ENCODE measurements at regions not wholly inside any gene's neighbourhood (a gene's known extent, or its start where the extent isn't known, plus 50 kb on each side); places are given as distances from the start of the nearest gene placed in this dataset.

GRCh38 chr7:25515633-25516275, 287.5 kb upstream of the NPVF start:
- DNase-seq (ENCODE audit: low spot score): no peak

GRCh38 chr7:25517906-25518305, 289.6 kb upstream of the NPVF start:
- DNase-seq (ENCODE audit: low spot score): no peak

DNA sequence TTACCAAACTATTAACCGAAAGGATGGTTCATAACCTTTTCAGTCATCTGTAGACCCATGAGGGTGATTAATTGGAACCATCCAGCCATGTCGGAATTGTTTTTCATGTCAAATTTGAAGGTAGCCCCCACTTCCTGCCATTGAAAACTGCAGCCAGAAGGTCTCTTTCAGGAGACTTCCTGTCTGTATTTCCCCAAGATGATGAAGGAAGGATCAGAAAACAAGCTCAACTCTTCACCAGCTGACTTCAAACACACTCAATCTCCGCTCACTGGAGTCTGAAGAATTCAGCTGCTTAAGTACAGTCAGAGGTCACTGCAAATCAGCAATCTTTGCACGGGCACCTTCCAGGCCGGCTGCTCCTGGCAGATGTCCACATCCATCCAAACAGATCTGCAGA, 291.7 kb upstream of the NPVF start:
- no peak for DNase-seq (ENCODE audit: low spot score)

DNA sequence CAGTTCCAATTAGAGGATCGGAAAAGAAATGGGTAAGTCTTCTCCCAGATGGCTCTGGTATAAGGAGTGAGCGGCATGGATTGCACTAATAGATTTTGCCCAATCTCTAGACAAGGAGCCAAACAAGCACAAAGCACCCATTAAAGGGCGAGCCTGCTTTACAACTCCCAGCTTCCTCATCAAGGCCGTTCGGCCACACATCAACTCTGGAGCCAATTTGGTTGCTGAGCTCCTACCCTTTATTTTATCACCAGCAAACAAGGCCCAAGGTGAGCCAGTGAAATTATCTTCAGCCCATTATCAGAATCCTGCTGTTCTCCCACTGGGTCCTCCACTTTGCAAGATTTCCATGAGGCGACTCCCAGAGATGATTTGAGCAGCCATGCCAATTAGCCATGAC, 292.2 kb upstream of the NPVF start:
- DNase-seq (ENCODE audit: low spot score): no peak

- DNase-seq (ENCODE audit: low spot score): no peak
These were observed 292.9 kb upstream of the NPVF start for GRCh38 chr7:25521236-25521635.

GRCh38 chr7:25522727-25523126, 294.4 kb upstream of the NPVF start:
- DNase-seq (ENCODE audit: low spot score): no peak

GRCh38 chr7:25527665-25528170, 299.4 kb upstream of the NPVF start:
- DNase-seq (ENCODE audit: low spot score): no peak

DNA sequence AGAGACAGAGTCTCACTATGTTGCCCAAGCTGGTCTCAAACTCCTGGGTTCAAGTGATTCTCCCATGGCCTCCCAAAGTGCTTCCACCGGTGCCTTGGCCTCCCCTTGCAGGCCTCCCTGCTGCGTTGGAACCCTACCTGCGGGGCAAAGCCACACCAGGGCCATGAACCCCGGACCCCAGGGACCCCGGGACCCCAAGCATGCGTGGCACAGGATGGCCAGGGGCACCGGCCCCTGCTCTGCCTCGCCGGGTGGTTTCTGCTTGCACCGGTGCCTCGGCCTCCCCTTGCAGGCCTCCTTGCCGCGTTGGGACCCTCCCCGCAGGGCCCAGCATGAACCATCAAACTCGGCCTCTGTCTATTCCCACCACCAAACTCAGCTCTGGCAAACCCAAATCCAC, 301.0 kb upstream of the NPVF start:
- no peak for DNase-seq (ENCODE audit: low spot score)

- DNase-seq (ENCODE audit: low spot score): no peak
These were observed 308.6 kb upstream of the NPVF start for GRCh38 chr7:25536851-25537250.

DNA sequence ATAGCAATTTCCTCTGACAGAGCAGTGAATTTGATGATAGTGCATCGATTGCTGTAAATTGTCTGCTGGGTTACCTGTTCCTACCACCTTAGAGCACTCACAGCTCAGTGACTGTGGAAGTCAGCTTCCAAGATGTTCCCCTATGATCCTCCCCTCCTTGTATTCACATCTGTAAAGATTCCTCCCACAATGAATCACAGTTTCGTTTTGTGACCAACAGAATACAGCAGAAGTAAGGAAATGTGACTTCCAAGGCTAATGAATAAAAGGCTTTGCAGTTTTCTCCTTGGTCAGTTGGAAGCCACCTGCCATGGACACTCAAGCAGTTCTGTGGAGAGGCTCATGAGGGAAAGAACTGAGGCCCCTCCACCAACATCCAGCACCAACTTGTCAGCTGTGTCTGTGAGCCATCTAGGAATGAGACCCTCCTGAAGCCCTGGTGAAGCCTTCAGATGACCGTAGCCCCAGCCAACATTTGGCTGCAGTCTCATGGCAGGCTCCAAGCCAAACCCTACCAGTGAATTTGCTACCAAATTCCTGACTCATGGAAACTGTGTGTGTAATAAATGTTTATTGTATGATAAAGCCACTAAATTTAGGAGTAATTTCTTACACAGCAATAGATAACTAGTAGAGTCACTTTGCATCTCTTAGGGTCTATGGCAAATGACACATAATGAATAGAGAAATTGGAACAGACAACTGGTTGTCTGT, 309.5 kb upstream of the NPVF start:
- DNase-seq (ENCODE audit: low spot score): no peak

GRCh38 chr7:25541094-25541821, 313.0 kb upstream of the NPVF start:
- no peak for DNase-seq (ENCODE audit: low spot score)

- no peak for DNase-seq (ENCODE audit: low spot score)
These were observed 313.6 kb upstream of the NPVF start for GRCh38 chr7:25541877-25542276.

DNA sequence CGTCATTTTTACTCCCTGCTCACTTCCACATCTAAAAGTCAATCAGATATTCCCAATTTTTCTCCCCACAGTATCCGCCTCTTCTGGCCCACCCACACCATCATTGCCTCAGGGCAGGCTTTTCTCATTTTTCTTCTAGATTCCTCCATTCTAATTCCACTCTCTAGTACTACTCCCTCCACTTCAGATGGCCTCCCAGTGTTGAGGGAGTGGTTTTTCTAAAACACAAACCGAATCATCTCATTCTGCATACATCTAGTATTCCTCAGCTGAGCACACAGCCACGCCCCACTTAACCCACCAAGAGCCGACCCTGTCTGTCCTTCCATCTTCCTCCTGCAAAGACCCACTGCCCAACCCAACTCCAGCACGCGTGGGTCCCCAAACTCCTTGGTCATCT, 314.9 kb upstream of the NPVF start:
- no peak for DNase-seq (ENCODE audit: low spot score)

DNA sequence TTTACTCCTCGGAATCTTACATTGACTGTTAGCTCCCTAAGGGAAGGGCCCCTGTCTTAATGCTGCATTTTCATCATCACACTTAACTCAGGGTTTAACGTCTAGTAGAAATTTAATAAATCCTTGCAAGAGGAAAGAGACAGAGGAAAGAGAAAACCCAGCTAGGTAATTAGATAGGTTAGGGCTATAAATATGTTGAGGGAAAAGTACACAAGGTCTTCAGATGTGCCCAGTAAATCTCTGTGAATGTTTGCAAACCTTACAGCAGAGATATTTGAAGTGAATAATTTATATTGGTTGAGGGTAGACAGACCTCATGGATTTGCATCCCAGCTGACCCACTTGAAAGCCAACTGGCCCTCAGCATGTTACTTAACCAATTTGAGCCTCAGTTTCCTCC, 315.5 kb upstream of the NPVF start:
- DNase-seq (ENCODE audit: low spot score): no peak

DNA sequence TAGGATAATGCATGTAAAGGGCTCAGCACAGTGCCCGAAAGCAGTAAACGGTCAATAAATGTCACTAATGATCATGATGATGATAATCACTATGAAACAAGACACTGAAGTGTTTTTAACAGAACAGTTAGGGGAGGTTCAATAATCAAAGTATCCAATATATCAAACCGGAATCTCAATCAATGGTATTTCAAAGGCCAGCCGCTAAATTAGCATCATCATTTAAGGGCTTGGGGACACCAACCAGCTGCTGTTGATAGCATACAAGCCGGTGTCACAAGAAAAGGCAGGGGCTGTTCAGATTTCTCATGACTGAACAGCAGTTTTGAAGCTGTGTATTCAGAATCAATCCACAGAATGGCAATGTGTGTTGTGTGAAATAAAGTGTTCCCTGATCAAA, 316.0 kb upstream of the NPVF start:
- DNase-seq (ENCODE audit: low spot score): no peak

DNA sequence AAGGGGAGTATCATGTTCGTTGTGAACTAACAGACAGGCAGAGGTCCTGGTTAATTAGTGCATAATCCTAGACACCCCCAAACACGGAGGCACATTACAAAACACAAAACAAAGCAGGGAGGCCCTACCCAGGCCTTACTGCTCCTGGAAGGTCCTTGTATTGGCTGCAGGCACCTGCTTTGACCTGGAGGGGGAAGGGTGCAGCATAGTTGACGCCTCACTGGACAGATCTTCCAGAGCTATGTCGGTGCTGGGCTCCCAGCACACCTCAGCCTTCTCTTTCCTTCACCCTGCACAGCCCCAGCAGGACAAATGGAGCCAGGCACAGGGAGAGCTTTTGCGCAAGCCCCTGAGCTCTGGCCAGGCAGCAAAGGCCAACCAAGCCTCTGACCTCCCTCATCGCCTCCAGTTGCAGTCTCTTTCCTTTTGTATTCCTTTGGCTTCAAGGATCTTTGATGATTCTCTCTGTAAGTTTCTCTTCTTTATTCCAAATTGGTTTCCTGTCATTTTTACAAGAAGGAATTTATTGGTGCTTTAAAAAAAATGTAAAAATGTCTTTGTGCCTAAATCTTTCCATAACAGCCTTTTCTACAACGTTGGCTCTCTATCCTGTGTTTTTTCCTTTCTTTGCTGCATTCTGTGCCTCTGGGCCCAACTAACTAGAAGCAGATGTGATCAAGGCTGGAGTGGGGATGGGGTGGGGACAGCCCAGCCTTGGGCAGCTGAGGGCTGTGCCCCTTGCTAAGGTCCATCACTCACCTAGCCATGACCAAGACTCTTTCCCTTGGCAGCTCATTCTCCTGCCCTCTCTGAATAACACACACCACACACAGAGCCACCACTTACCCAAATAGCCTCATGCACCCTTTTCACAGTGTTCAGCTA, 317.1 kb upstream of the NPVF start:
- DNase-seq (ENCODE audit: low spot score): no peak

- DNase-seq (ENCODE audit: low spot score): no peak
These were observed 318.0 kb upstream of the NPVF start for GRCh38 chr7:25546306-25546705.

DNA sequence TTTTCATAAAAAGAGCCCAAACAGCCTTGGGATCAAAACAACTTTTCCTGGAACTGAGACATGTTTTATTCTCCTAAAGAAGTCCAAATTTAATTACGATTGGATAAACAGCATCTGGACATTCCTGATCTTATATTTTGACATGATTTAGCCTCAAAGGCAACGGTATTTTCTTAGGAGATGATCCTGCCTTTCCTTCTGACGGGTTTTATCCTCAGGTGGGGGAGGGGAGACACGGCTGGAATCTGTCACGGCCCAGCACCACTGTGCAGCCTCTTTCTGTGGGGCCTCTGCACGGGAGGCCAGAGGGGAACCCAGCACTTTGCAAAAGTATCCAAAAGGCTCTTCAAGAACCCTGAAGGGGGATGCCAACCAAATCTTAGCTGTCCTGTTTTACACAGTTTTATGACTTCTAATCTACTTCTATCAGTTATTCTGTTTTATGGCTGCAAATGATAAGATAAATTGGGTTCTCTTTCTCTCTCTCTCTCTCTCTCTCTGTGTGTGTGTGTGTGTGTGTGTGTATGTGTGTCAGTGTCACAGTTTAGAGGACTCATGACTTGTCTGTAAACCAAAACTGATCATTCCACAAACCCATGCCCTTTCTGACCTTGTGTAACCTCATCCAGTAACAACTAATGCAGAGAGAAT, 321.1 kb upstream of the NPVF start:
- no peak for DNase-seq (ENCODE audit: low spot score)

DNA sequence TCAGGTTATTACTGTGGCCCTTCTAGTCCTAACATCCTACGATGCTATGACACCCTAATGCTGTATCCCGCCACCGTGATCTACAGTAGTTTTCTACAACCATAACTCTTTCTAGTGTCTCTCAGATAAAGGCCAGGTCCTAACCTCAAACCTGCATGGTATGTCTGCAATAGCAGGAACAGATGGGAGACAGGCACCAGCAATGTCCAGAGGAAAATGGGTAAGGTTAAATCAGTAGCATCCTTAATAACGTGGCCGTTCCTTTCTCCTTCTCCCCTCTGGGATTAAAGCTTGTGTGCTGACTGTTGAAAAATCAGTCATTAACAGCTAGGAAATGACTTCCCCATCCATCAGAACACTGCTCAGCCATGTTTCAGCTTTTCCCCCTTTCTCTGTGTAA, 321.9 kb upstream of the NPVF start:
- DNase-seq (ENCODE audit: low spot score): no peak

- no peak for DNase-seq (ENCODE audit: low spot score)
These were observed 324.7 kb upstream of the NPVF start for GRCh38 chr7:25552998-25553397.

DNA sequence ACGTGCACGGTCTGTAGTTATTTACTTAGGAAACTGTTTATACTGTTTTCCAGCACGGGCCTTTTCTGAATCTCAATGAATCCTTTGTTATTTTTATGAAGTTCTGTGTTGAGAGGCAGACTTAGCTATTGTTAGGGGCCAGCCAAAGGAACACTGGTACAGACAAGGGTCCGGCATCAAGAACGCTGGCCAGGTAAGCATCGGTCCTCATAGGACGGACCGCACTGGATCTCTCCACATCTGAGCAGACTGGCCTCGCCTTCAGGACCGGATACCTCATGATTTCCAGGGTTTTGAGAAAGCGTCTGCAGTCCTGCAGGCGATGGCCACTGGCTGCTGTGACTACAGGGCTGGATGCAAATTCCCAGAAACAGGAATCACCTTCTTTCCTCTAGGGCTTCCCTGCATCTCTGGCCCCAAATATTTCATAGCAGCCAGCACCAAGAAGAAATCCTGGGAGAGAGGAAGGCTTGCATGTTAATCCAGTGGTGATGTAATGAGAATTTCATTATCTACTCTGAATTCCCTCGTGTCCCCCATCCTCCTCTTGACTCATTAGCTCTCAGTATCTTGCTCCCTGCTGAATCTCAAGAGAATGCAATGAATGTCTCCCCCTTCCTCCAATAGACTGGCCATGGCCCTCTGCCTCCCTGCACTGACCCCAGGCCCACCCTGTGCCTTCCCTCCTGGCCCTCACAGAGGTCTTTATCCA, 325.4 kb upstream of the NPVF start:
- no peak for DNase-seq (ENCODE audit: low spot score)
